ENCODE measurements at regions not wholly inside any gene's neighbourhood (a gene's known extent, or its start where the extent isn't known, plus 50 kb on each side); places are given as distances from the start of the nearest gene placed in this dataset.

DNA sequence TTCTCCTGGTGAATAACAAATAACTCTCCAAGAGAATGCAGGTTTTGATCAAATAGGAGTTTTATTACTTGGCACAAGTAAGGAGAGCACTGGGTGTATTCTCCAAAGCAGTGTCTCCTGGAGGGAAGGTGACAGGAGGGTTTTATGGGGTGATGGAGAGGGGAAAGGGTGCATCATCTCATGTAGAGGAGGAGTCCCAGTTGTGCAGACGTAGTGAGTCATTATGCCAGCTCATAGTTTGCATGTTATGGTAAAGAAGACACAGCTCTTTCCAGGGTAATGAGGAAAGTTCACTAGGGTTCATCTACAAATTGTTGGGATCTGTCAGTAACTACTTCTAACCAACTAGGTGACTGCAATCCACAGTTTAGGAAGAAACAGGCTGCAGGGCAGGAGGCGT, 347.9 kb upstream of the MEOX2 start:
- no peaks in the 10 kb centered on the region for H3K4me1 Mint-ChIP-seq
- no peaks in the 10 kb centered on the region for H3K36me3 ChIP-seq (ENCODE audit: control insufficient read depth in 2 of 3, insufficient read depth in 3 of 3, low read length in 3 of 3)
- H3K27ac ChIP-seq (ENCODE audit: low read depth, low read length), result no peak overlapping the region
- H3K4me3 Mint-ChIP-seq, result no peak overlapping the region
- intact Hi-C loops (cut with micrococcal nuclease), result no loop called here
- H3K9me3 ChIP-seq (ENCODE audit: control insufficient read depth in 2 of 3, low read length in 3 of 3), result no peaks in the 10 kb centered on the region
- no peaks in the 10 kb centered on the region for H3K36me3 Mint-ChIP-seq
- H3K27me3 Mint-ChIP-seq, result peaks cover 0 to 14% (median 4%) of the 10 kb centered on the region in 5 donors
- no peaks in the 10 kb centered on the region for H3K27me3 ChIP-seq (ENCODE audit: control insufficient read depth in 2 of 2, insufficient read depth in 2 of 2, low read length in 2 of 2)
- ATAC-seq (no peak), DNase-seq (no peak)
- POLR2A ChIA-PET, result no interaction called here
- peaks cover 0 to 9% (median 3%) of the 10 kb centered on the region in 11 donors for H3K9me3 Mint-ChIP-seq
- no peak overlapping the region for H3K4me3 ChIP-seq (ENCODE audit: low read length)
- H3K4me1 ChIP-seq (ENCODE audit: control insufficient read depth in 2 of 2, insufficient read depth in 2 of 2, low read length in 2 of 2), result no peaks in the 10 kb centered on the region
- CTCF ChIA-PET, result no interaction called here
- H3K27ac Mint-ChIP-seq, result no peak overlapping the region

GRCh38 chr7:16033233-16033632, 346.8 kb upstream of the MEOX2 start:
- ATAC-seq (no peak), DNase-seq (no peak)
- Mint-ChIP-seq H3K27me3 (peaks cover 0 to 14% (median 4%) of the 10 kb centered on the region in 5 donors), H3K36me3 (no peaks in the 10 kb centered on the region), H3K4me3 (no peak overlapping the region), H3K4me1 (no peaks in the 10 kb centered on the region), H3K27ac (no peak overlapping the region), H3K9me3 (peaks cover 0 to 9% (median 3%) of the 10 kb centered on the region in 11 donors)
- Histone ChIP-seq H3K4me1 (ENCODE audit: control insufficient read depth in 2 of 2, insufficient read depth in 2 of 2, low read length in 2 of 2) (no peaks in the 10 kb centered on the region), H3K9me3 (ENCODE audit: control insufficient read depth in 2 of 3, low read length in 3 of 3) (no peaks in the 10 kb centered on the region), H3K27me3 (ENCODE audit: control insufficient read depth in 2 of 2, insufficient read depth in 2 of 2, low read length in 2 of 2) (no peaks in the 10 kb centered on the region), H3K36me3 (ENCODE audit: control insufficient read depth in 2 of 3, insufficient read depth in 3 of 3, low read length in 3 of 3) (no peaks in the 10 kb centered on the region), H3K4me3 (ENCODE audit: low read length) (no peak overlapping the region), H3K27ac (ENCODE audit: low read depth, low read length) (no peak overlapping the region)
- POLR2A ChIA-PET, result no interaction called here
- intact Hi-C loops (cut with micrococcal nuclease), result no loop called here
- CTCF ChIA-PET, result no interaction called here

GRCh38 chr7:16028636-16029035, 342.2 kb upstream of the MEOX2 start:
- Mint-ChIP-seq H3K4me3 (no peak overlapping the region), H3K27ac (no peak overlapping the region), H3K4me1 (no peaks in the 10 kb centered on the region), H3K9me3 (no peaks in the 10 kb centered on the region), H3K36me3 (no peaks in the 10 kb centered on the region), H3K27me3 (peaks cover 0 to 1% (median 0%) of the 10 kb centered on the region in 5 donors)
- intact Hi-C loops (cut with micrococcal nuclease), result no loop called here
- no peaks in the 10 kb centered on the region for H3K9me3 ChIP-seq (ENCODE audit: control insufficient read depth in 2 of 3, low read length in 3 of 3)
- DNase-seq (no peak), ATAC-seq (no peak)
- no peak overlapping the region for H3K27ac ChIP-seq (ENCODE audit: low read depth, low read length)
- ChIA-PET POLR2A (no interaction called here), CTCF (no interaction called here)
- H3K4me3 ChIP-seq (ENCODE audit: low read length), result no peak overlapping the region
- H3K27me3 ChIP-seq (ENCODE audit: control insufficient read depth in 2 of 2, insufficient read depth in 2 of 2, low read length in 2 of 2), result no peaks in the 10 kb centered on the region
- H3K36me3 ChIP-seq (ENCODE audit: control insufficient read depth in 2 of 3, insufficient read depth in 3 of 3, low read length in 3 of 3), result no peaks in the 10 kb centered on the region
- no peaks in the 10 kb centered on the region for H3K4me1 ChIP-seq (ENCODE audit: control insufficient read depth in 2 of 2, insufficient read depth in 2 of 2, low read length in 2 of 2)

DNA sequence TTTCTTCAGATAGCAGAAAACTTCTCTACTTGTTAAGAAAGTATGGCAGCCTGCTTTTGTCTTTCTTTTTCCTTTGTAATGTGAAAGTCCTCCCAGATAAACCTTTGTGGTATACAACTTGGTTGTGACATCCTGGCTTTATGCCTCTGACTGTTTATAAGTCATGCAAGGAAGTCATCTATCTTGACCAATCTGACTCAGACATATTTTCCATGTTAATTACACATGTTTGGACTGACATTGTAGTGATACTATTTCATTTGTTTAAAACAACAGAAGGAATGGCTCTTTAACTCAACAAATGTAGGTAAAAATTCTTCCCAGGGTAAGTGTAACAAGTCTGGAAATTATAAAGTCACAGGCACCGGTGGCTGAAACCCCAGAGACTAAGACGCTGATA, 341.6 kb upstream of the MEOX2 start:
- intact Hi-C loops (cut with micrococcal nuclease), result no loop called here
- no peaks in the 10 kb centered on the region for H3K9me3 Mint-ChIP-seq
- POLR2A ChIA-PET, result no interaction called here

DNA sequence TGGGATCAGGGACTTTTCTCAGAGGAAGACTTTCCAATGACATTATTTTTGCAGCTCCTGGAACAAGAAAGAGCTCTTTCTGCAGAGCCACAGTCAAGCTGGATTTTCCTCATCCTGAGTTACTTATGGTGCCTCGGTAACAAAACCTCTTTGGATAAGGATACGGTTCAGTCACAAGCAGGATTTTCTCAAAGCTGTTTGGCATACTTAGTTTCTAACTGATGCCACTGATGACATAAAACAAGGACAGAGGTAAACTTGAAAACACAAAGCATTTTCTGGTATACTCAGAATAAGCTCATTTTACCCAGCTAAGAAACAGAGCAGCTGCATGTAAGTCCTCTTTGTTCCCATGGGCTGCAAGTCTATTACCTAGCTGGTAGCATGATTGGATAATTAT, 340.9 kb upstream of the MEOX2 start:
- no peak overlapping the region for H3K4me3 Mint-ChIP-seq
- Histone ChIP-seq H3K9me3 (ENCODE audit: control insufficient read depth in 2 of 3, low read length in 3 of 3) (no peaks in the 10 kb centered on the region), H3K4me1 (ENCODE audit: control insufficient read depth in 2 of 2, insufficient read depth in 2 of 2, low read length in 2 of 2) (no peaks in the 10 kb centered on the region), H3K27me3 (ENCODE audit: control insufficient read depth in 2 of 2, insufficient read depth in 2 of 2, low read length in 2 of 2) (no peaks in the 10 kb centered on the region), H3K4me3 (ENCODE audit: low read length) (no peak overlapping the region), H3K36me3 (ENCODE audit: control insufficient read depth in 2 of 3, insufficient read depth in 3 of 3, low read length in 3 of 3) (no peaks in the 10 kb centered on the region), H3K27ac (ENCODE audit: low read depth, low read length) (no peak overlapping the region)
- peaks cover 0 to 1% (median 0%) of the 10 kb centered on the region in 11 donors for H3K9me3 Mint-ChIP-seq
- H3K36me3 Mint-ChIP-seq, result no peaks in the 10 kb centered on the region
- DNase-seq (no peak), ATAC-seq (no peak)
- CTCF ChIA-PET, result no interaction called here
- H3K4me1 Mint-ChIP-seq, result no peaks in the 10 kb centered on the region
- intact Hi-C loops (cut with micrococcal nuclease), result no loop called here
- no peak overlapping the region for H3K27ac Mint-ChIP-seq
- POLR2A ChIA-PET, result no interaction called here
- no peaks in the 10 kb centered on the region for H3K27me3 Mint-ChIP-seq

More for the DNA sequence above, 341.6 kb upstream of the MEOX2 start:
- no peak for ATAC-seq
- Histone ChIP-seq H3K27ac (ENCODE audit: low read depth, low read length) (no peak overlapping the region), H3K4me3 (ENCODE audit: low read length) (no peak overlapping the region), H3K4me1 (ENCODE audit: control insufficient read depth in 2 of 2, insufficient read depth in 2 of 2, low read length in 2 of 2) (no peaks in the 10 kb centered on the region), H3K36me3 (ENCODE audit: control insufficient read depth in 2 of 3, insufficient read depth in 3 of 3, low read length in 3 of 3) (no peaks in the 10 kb centered on the region), H3K27me3 (ENCODE audit: control insufficient read depth in 2 of 2, insufficient read depth in 2 of 2, low read length in 2 of 2) (no peaks in the 10 kb centered on the region), H3K9me3 (ENCODE audit: control insufficient read depth in 2 of 3, low read length in 3 of 3) (no peaks in the 10 kb centered on the region)
- no peaks in the 10 kb centered on the region for H3K36me3 Mint-ChIP-seq
- H3K27ac Mint-ChIP-seq, result no peak overlapping the region
- H3K4me3 Mint-ChIP-seq, result no peak overlapping the region
- H3K4me1 Mint-ChIP-seq, result no peaks in the 10 kb centered on the region
- CTCF ChIA-PET, result no interaction called here
- no peaks in the 10 kb centered on the region for H3K27me3 Mint-ChIP-seq
- no peak for DNase-seq

GRCh38 chr7:16026253-16027020, 340.0 kb upstream of the MEOX2 start:
- CTCF ChIA-PET, result no interaction called here
- DNase-seq, result no peak
- no peaks in the 10 kb centered on the region for H3K27me3 Mint-ChIP-seq

GRCh38 chr7:16025696-16026095, 339.2 kb upstream of the MEOX2 start:
- Histone ChIP-seq H3K9me3 (ENCODE audit: control insufficient read depth in 2 of 3, low read length in 3 of 3) (no peaks in the 10 kb centered on the region), H3K27ac (ENCODE audit: low read depth, low read length) (no peak overlapping the region), H3K4me3 (ENCODE audit: low read length) (no peak overlapping the region), H3K4me1 (ENCODE audit: control insufficient read depth in 2 of 2, insufficient read depth in 2 of 2, low read length in 2 of 2) (no peaks in the 10 kb centered on the region), H3K36me3 (ENCODE audit: control insufficient read depth in 2 of 3, insufficient read depth in 3 of 3, low read length in 3 of 3) (no peaks in the 10 kb centered on the region), H3K27me3 (ENCODE audit: control insufficient read depth in 2 of 2, insufficient read depth in 2 of 2, low read length in 2 of 2) (no peaks in the 10 kb centered on the region)
- no peaks in the 10 kb centered on the region for H3K27me3 Mint-ChIP-seq
- ChIA-PET POLR2A (no interaction called here), CTCF (no interaction called here)
- H3K27ac Mint-ChIP-seq, result no peak overlapping the region
- intact Hi-C loops (cut with micrococcal nuclease), result no loop called here
- DNase-seq, result no peak
- no peaks in the 10 kb centered on the region for H3K4me1 Mint-ChIP-seq
- no peak for ATAC-seq
- H3K36me3 Mint-ChIP-seq, result no peaks in the 10 kb centered on the region
- H3K4me3 Mint-ChIP-seq, result no peak overlapping the region
- H3K9me3 Mint-ChIP-seq, result peaks cover 0 to 1% (median 0%) of the 10 kb centered on the region in 11 donors

More at GRCh38 chr7:16026253-16027020, 340.0 kb upstream of the MEOX2 start:
- Histone ChIP-seq H3K27ac (ENCODE audit: low read depth, low read length) (no peak overlapping the region), H3K9me3 (ENCODE audit: control insufficient read depth in 2 of 3, low read length in 3 of 3) (no peaks in the 10 kb centered on the region), H3K4me3 (ENCODE audit: low read length) (no peak overlapping the region), H3K4me1 (ENCODE audit: control insufficient read depth in 2 of 2, insufficient read depth in 2 of 2, low read length in 2 of 2) (no peaks in the 10 kb centered on the region), H3K27me3 (ENCODE audit: control insufficient read depth in 2 of 2, insufficient read depth in 2 of 2, low read length in 2 of 2) (no peaks in the 10 kb centered on the region), H3K36me3 (ENCODE audit: control insufficient read depth in 2 of 3, insufficient read depth in 3 of 3, low read length in 3 of 3) (no peaks in the 10 kb centered on the region)
- intact Hi-C loops (cut with micrococcal nuclease), result no loop called here
- no peak overlapping the region for H3K4me3 Mint-ChIP-seq
- POLR2A ChIA-PET, result no interaction called here
- H3K4me1 Mint-ChIP-seq, result no peaks in the 10 kb centered on the region
- peaks cover 0 to 1% (median 0%) of the 10 kb centered on the region in 11 donors for H3K9me3 Mint-ChIP-seq
- no peaks in the 10 kb centered on the region for H3K36me3 Mint-ChIP-seq
- no peak for ATAC-seq
- no peak overlapping the region for H3K27ac Mint-ChIP-seq
